IMR-90 (cell line): ENCODE measurements at regions not wholly inside any gene's neighbourhood (a gene's known extent, or its start where the extent isn't known, plus 50 kb on each side); places are given as distances from the start of the nearest gene placed in this dataset.

Experiments
- ATAC-seq: fragments of 200-7000 bp; cut with Tn5 transposase; 2 replicates; pipeline ENCODE4 v1.9.1; 2020; ENCODE audit warnings: low read depth, mild to moderate bottlenecking, moderate library complexity
- BruUV-seq: library from RNA; stranded (reverse); fragments of 400-500 nt; replicated peaks from 2 replicates; lab custom pipeline; 2021; lab: Mats Ljungman, UMichigan
- CTCF ChIA-PET: fragments of 300-600 bp; formaldehyde crosslinking; extraction: SDS; loops from one replicate; lab custom pipeline; 2021; ENCODE audit warnings: antibody characterized with exemption; lab: Yijun Ruan, JAX
- POLR2A ChIA-PET: fragments of 300-600 bp; sonication (Branson Sonifier 250); formaldehyde crosslinking; loops from one replicate; lab custom pipeline; 2022; ENCODE audit warnings: antibody characterized with exemption; ENCODE audit not compliant: unreplicated experiment; lab: Charles Lee
- DNase-seq: peaks from one replicate; pipeline ENCODE4 v3.0.0; 2013
- H2AFZ ChIP-seq: replicated peaks from 2 replicates; pipeline ENCODE3; 2013; ENCODE audit warnings: low read length, mild to moderate bottlenecking; ENCODE audit not compliant: poor library complexity
- H2AK5ac ChIP-seq: 2 replicates; pipeline ENCODE4 v1.6.1; 2013; ENCODE audit warnings: low read depth, low read length, inconsistent platforms
- H2AK9ac ChIP-seq: replicated peaks from 2 replicates; pipeline ENCODE3; 2013; ENCODE audit warnings: mild to moderate bottlenecking, low read depth, low read length, moderate library complexity; ENCODE audit not compliant: poor library complexity
- H2BK120ac ChIP-seq: 2 replicates; pipeline ENCODE4 v1.6.1; 2013; ENCODE audit warnings: low read depth, low read length, inconsistent platforms
- H2BK15ac ChIP-seq: 3 replicates; pipeline ENCODE4 v1.6.1; 2013; ENCODE audit warnings: low read depth, low read length, inconsistent platforms
- H2BK20ac ChIP-seq: 2 replicates; pipeline ENCODE4 v1.6.1; 2013; ENCODE audit warnings: low read depth, mild to moderate bottlenecking, inconsistent platforms, low read length, moderate library complexity
- H2BK5ac ChIP-seq: 2 replicates; pipeline ENCODE4 v1.6.1; 2013; ENCODE audit warnings: mild to moderate bottlenecking, low read depth, low read length, inconsistent platforms; ENCODE audit not compliant: poor library complexity, severe bottlenecking
- H3K14ac ChIP-seq: replicated peaks from 2 replicates; pipeline ENCODE4 v1.6.1; 2013; ENCODE audit warnings: low read depth, low read length, inconsistent platforms
- H3K18ac ChIP-seq: 2 replicates; pipeline ENCODE4 v1.6.1; 2013; ENCODE audit warnings: low read depth, low read length, control low read depth
- H3K23ac ChIP-seq: 2 replicates; pipeline ENCODE4 v1.6.1; 2013; ENCODE audit warnings: low read depth, low read length, inconsistent platforms
- H3K27ac ChIP-seq: 2 replicates; pipeline ENCODE4 v1.5.1; 2013; ENCODE audit warnings: mild to moderate bottlenecking, control low read depth, low read length; ENCODE audit not compliant: insufficient read depth
- H3K27me3 ChIP-seq: 2 replicates; pipeline ENCODE4 v1.6.1; 2013; ENCODE audit warnings: low read length; ENCODE audit not compliant: control insufficient read depth, insufficient read depth
- H3K36me3 ChIP-seq: 2 replicates; pipeline ENCODE4 v1.6.1; 2013; ENCODE audit warnings: low read length, mixed read lengths; ENCODE audit not compliant: control insufficient read depth, insufficient read depth
- H3K4ac ChIP-seq: 2 replicates; pipeline ENCODE4 v1.6.1; 2013; ENCODE audit warnings: low read depth, low read length, inconsistent platforms
- H3K4me1 ChIP-seq: 2 replicates; pipeline ENCODE4 v1.6.1; 2013; ENCODE audit warnings: low read length, mixed read lengths; ENCODE audit not compliant: control insufficient read depth, insufficient read depth
- H3K4me2 ChIP-seq: 2 replicates; pipeline ENCODE4 v1.6.1; 2013; ENCODE audit warnings: low read depth, mild to moderate bottlenecking, control low read depth, low read length, moderate library complexity
- H3K4me3 ChIP-seq: 2 replicates; pipeline ENCODE4 v1.5.1; 2013; ENCODE audit warnings: low read depth, mild to moderate bottlenecking, control low read depth, low read length, moderate library complexity; ENCODE audit not compliant: insufficient read depth
- H3K56ac ChIP-seq: 2 replicates; pipeline ENCODE4 v1.6.1; 2013; ENCODE audit warnings: low read length, inconsistent platforms; ENCODE audit not compliant: insufficient read depth; ENCODE audit errors: extremely low read depth
- H3K79me1 ChIP-seq, 2 experiments: 2 replicates each; pipeline ENCODE4 v1.6.1; 2013; ENCODE audit warnings: low read length in 2 of 2, inconsistent platforms in 1 of 2, low read depth in 1 of 2
- H3K9ac ChIP-seq: 2 replicates; pipeline ENCODE4 v1.6.1; 2013; ENCODE audit warnings: low read depth, low read length, control low read depth
- H3K9me1 ChIP-seq: 2 replicates; pipeline ENCODE4 v1.6.1; 2013; ENCODE audit warnings: low read length, inconsistent platforms; ENCODE audit not compliant: insufficient read depth
- H3K9me3 ChIP-seq: 2 replicates; pipeline ENCODE4 v1.6.1; 2013; ENCODE audit warnings: low read length; ENCODE audit not compliant: control insufficient read depth, insufficient read depth
- H4K20me1 ChIP-seq: 2 replicates; pipeline ENCODE4 v1.6.1; 2013; ENCODE audit warnings: low read length, inconsistent platforms; ENCODE audit not compliant: insufficient read depth
- H4K5ac ChIP-seq: 2 replicates; pipeline ENCODE4 v1.6.1; 2013; ENCODE audit warnings: mild to moderate bottlenecking, low read depth, low read length, control low read depth
- H4K8ac ChIP-seq, 2 experiments: 2 replicates each; pipeline ENCODE4 v1.6.1; 2013; ENCODE audit warnings: low read depth in 2 of 2, low read length in 2 of 2, control low read depth in 1 of 2, inconsistent platforms in 1 of 2
- H4K91ac ChIP-seq: 2 replicates; pipeline ENCODE4 v1.6.1; 2013; ENCODE audit warnings: low read depth, low read length, inconsistent platforms; ENCODE audit not compliant: insufficient read depth
- BHLHE40 ChIP-seq: fragments of 150-350 bp; IDR thresholded peaks from 2 replicates; pipeline ENCODE4 v1.6.1; 2016; ENCODE audit warnings: mild to moderate bottlenecking, low read depth, low read length
- CEBPB ChIP-seq: IDR thresholded peaks from 2 replicates; pipeline ENCODE4 v1.6.1; 2012; ENCODE audit warnings: low read depth, low read length, improper control_type of control experiment
- CHD1 ChIP-seq: IDR thresholded peaks from 2 replicates; pipeline ENCODE4 v1.6.1; 2012; ENCODE audit warnings: low read depth, low read length, improper control_type of control experiment
- CTCF ChIP-seq: conservative IDR thresholded peaks from 2 replicates; pipeline ENCODE4 v1.5.1; 2012; ENCODE audit warnings: mild to moderate bottlenecking, low read depth, low read length, improper control_type of control experiment
- ELK1 ChIP-seq: fragments of 150-350 bp; IDR thresholded peaks from 2 replicates; pipeline ENCODE4 v1.6.1; 2016; ENCODE audit warnings: low read depth, mild to moderate bottlenecking, low read length, moderate library complexity, borderline replicate concordance
- FOS ChIP-seq: fragments of 150-350 bp; IDR thresholded peaks from 2 replicates; pipeline ENCODE4 v1.6.1; 2016; ENCODE audit warnings: low read depth, low read length
- MAFK ChIP-seq: IDR thresholded peaks from 2 replicates; pipeline ENCODE4 v1.6.1; 2012; ENCODE audit warnings: low read depth, low read length, improper control_type of control experiment
- MAZ ChIP-seq: IDR thresholded peaks from 2 replicates; pipeline ENCODE4 v1.6.1; 2012; ENCODE audit warnings: low read depth, mild to moderate bottlenecking, low read length, improper control_type of control experiment, moderate library complexity, borderline replicate concordance
- MXI1 ChIP-seq: IDR thresholded peaks from 2 replicates; pipeline ENCODE4 v1.6.1; 2012; ENCODE audit warnings: low read depth, mild to moderate bottlenecking, low read length, moderate library complexity, borderline replicate concordance
- NFE2L2 ChIP-seq: fragments of 150-350 bp; IDR thresholded peaks from 2 replicates; pipeline ENCODE4 v1.6.1; 2016; ENCODE audit warnings: low read depth, mild to moderate bottlenecking, low read length
- POLR2A ChIP-seq: IDR thresholded peaks from 2 replicates; pipeline ENCODE4 v1.6.1; 2012; ENCODE audit warnings: mild to moderate bottlenecking, low read depth, low read length
- RAD21 ChIP-seq: IDR thresholded peaks from 2 replicates; pipeline ENCODE4 v1.6.1; 2012; ENCODE audit warnings: low read length, improper control_type of control experiment
- RCOR1 ChIP-seq: IDR thresholded peaks from 2 replicates; pipeline ENCODE4 v1.6.1; 2012; ENCODE audit warnings: mild to moderate bottlenecking, low read length, improper control_type of control experiment; ENCODE audit not compliant: insufficient replicate concordance
- RFX5 ChIP-seq: IDR thresholded peaks from 2 replicates; pipeline ENCODE4 v1.8.0; 2012; ENCODE audit warnings: low read depth, mild to moderate bottlenecking, low read length, moderate library complexity
- SMC3 ChIP-seq: fragments of 150-350 bp; IDR thresholded peaks from 2 replicates; pipeline ENCODE4 v1.6.1; 2016; ENCODE audit warnings: low read depth, mild to moderate bottlenecking, antibody characterized with exemption, low read length, moderate library complexity
- USF2 ChIP-seq: fragments of 150-350 bp; IDR thresholded peaks from 2 replicates; pipeline ENCODE4 v1.6.1; 2017; ENCODE audit warnings: mild to moderate bottlenecking, antibody characterized with exemption, low read length, low read depth
- WGBS, 2 experiments: methylation state at CpG; one replicate each; pipeline versions ENCODE4 v1.1.5 to v1.1.7; 2013; ENCODE audit warnings: missing lambda C conversion rate in 2 of 2; ENCODE audit not compliant: insufficient read length in 1 of 2; ENCODE audit errors: extremely low coverage in 2 of 2; 5-methylcytosine and 5-hydroxymethylcytosine counted together
- dilution Hi-C: fragments of 300-500 bp; cut with HindIII; formaldehyde crosslinking; loops from one replicate; pipeline ENCODE4 v1.14.3; 2018; ENCODE audit warnings: low sequenced_read_pairs; ENCODE audit not compliant: unreplicated experiment
- in situ Hi-C: fragments of 300-500 bp; cut with MboI; formaldehyde crosslinking; loops from 3 replicates; pipeline ENCODE4 v1.14.3; 2019; ENCODE audit warnings: low sequenced_read_pairs, inconsistent platforms, mixed read lengths
- intact Hi-C: fragments of 100-400 bp; cut with micrococcal nuclease; formaldehyde crosslinking; loops from 2 replicates; pipeline ENCODE4 v1.10.0; 2022

GRCh38 chr13:99659226-99659625 lies 158.0 kb downstream of the TM9SF2 start:
- TF ChIP-seq ELK1, result no peak
- no peak for TF ChIP-seq NFE2L2
- no peak for TF ChIP-seq RCOR1
- TF ChIP-seq MXI1, result no peak
- TF ChIP-seq CHD1, result no peak
- no peak for TF ChIP-seq CTCF
- no peak for TF ChIP-seq RAD21
- no peak for TF ChIP-seq USF2
- no peak for TF ChIP-seq BHLHE40
- no peak for TF ChIP-seq CEBPB
- TF ChIP-seq RFX5, result no peak
- no peak for TF ChIP-seq MAZ
- TF ChIP-seq SMC3, result no peak
- TF ChIP-seq MAFK, result no peak
- no peak for TF ChIP-seq FOS
- no peak for TF ChIP-seq POLR2A
- Histone ChIP-seq H2AFZ (no peak overlapping the region), H3K9ac (no peak overlapping the region), H3K27ac (no peak overlapping the region), H3K36me3 (no peaks in the 10 kb centered on the region), H4K91ac (no peak overlapping the region), H2BK120ac (no peak overlapping the region), H2BK15ac (no peak overlapping the region), H2BK5ac (no peak overlapping the region), H3K4me1 (no peaks in the 10 kb centered on the region), H2AK5ac (no peak overlapping the region), H3K9me3 (no peaks in the 10 kb centered on the region), H3K4me2 (no peak overlapping the region), H3K9me1 (no peaks in the 10 kb centered on the region), H3K18ac (no peak overlapping the region), H3K14ac (no peak overlapping the region), H3K4me3 (no peak overlapping the region), H3K4ac (no peak overlapping the region), H3K27me3 (peaks cover 24% of the 10 kb centered on the region), H2AK9ac (no peak overlapping the region), H3K23ac (no peak overlapping the region), H3K79me1 (no peaks in the 10 kb centered on the region), H4K20me1 (no peaks in the 10 kb centered on the region), H4K5ac (no peak overlapping the region), H3K56ac (no peak overlapping the region), H2BK20ac (no peak overlapping the region), H4K8ac (no peak overlapping the region)
- in situ Hi-C loops (loop anchor here (10.0 to 25.0 kb wide), 4 partner anchors 576 to 1453 kb away; no protein-coding TSS in a partner anchor), dilution Hi-C loops (no loop called here), intact Hi-C loops (loop anchor here (5.0 kb wide), 4 partner anchors 217 to 1443 kb away; partner anchors contain the start of gene PCCA)
- 100% methylated on average over 1 of the region's 3 CpGs; no CpG with 5 or more reads in 1 of the 2 experiments for WGBS, 2 experiments
- ATAC-seq (no peak), DNase-seq (no peak)
- POLR2A ChIA-PET, result no interaction called here
- no TSS peak for BruUV-seq
- CTCF ChIA-PET, result interaction anchor here (0.5 kb wide), 1 partner anchor 125 kb away, joined by 3 read pairs; no protein-coding TSS in a partner anchor
